ENCODE measurements at regions not wholly inside any gene's neighbourhood (a gene's known extent, or its start where the extent isn't known, plus 50 kb on each side); places are given as distances from the start of the nearest gene placed in this dataset.

- CTCF ChIA-PET, result no interaction called here
- no peak overlapping the region for H3K27ac Mint-ChIP-seq
- peaks cover 21% of the 10 kb centered on the region for H3K4me1 Mint-ChIP-seq
- ATAC-seq (ENCODE audit: low read depth) (no peak), DNase-seq (no peak)
- H3K36me3 Mint-ChIP-seq (ENCODE audit: low read depth), result no peaks in the 10 kb centered on the region
- H3K27me3 Mint-ChIP-seq, result no peaks in the 10 kb centered on the region
- intact Hi-C loops (cut with micrococcal nuclease), result no loop called here
- POLR2A ChIA-PET, result interaction anchor here (1.7 kb wide), 1 partner anchor 125 kb away, joined by 5 read pairs; the partner anchor contains the start of gene EED
- H3K4me3 Mint-ChIP-seq, result no peak overlapping the region
- no peak for TF ChIP-seq CTCF (IDR thresholded peaks at IDR 0.05)
- H3K9me3 Mint-ChIP-seq, result no peaks in the 10 kb centered on the region
Observed at GRCh38 chr11:86119906-86120305, 51.0 kb upstream of the PICALM start.

GRCh38 chr11:86119077-86119476 is 50.2 kb upstream of the PICALM start:
- no peak overlapping the region for H3K27ac Mint-ChIP-seq
- no peak for DNase-seq
- no peaks in the 10 kb centered on the region for H3K9me3 Mint-ChIP-seq
- intact Hi-C loops (cut with micrococcal nuclease), result no loop called here
- ChIA-PET CTCF (no interaction called here), POLR2A (interaction anchor here (1.7 kb wide), 1 partner anchor 126 kb away, joined by 5 read pairs; the partner anchor contains the start of gene EED)
- ATAC-seq (ENCODE audit: low read depth), result no peak
- no peaks in the 10 kb centered on the region for H3K36me3 Mint-ChIP-seq (ENCODE audit: low read depth)
- TF ChIP-seq CTCF (IDR thresholded peaks at IDR 0.05), result no peak
- H3K4me3 Mint-ChIP-seq, result no peak overlapping the region
- H3K27me3 Mint-ChIP-seq, result no peaks in the 10 kb centered on the region
- H3K4me1 Mint-ChIP-seq, result peaks cover 21% of the 10 kb centered on the region

Measured in activated B cell treated with CpG ODN at 0.5 μM for 24 hours (primary cell).